PC-9 (cell line): ENCODE measurements at regions not wholly inside any gene's neighbourhood (a gene's known extent, or its start where the extent isn't known, plus 50 kb on each side); places are given as distances from the start of the nearest gene placed in this dataset.

Source experiments
- BruUV-seq: library from RNA; stranded (reverse); fragments of 400-500 nt; replicated peaks from 2 replicates; lab custom pipeline; 2021; lab: Mats Ljungman, UMichigan
- CTCF ChIA-PET: fragments of 300-600 bp; sonication (Branson Sonifier 250); formaldehyde crosslinking; loops from one replicate; lab custom pipeline; 2022; ENCODE audit warnings: antibody characterized with exemption; lab: Charles Lee
- POLR2A ChIA-PET: fragments of 300-600 bp; sonication (Branson Sonifier 250); formaldehyde crosslinking; loops from one replicate; lab custom pipeline; 2022; ENCODE audit warnings: antibody characterized with exemption; ENCODE audit not compliant: unreplicated experiment; lab: Charles Lee
- DNase-seq, 2 experiments: peaks; one replicate each; pipeline versions ENCODE4 v3.0.0 to v3.0.0-alpha.2; 2015 to 2022; ENCODE audit warnings: mixed read lengths in 1 of 2
- H2AFZ ChIP-seq: fragments of 200-600 bp; sonication (generic); 2 replicates; pipeline ENCODE4 v1.8.1; 2017; ENCODE audit warnings: antibody characterized with exemption
- H3F3A ChIP-seq: fragments of 200-600 bp; sonication (generic); 2 replicates; pipeline ENCODE4 v1.8.1; 2017; ENCODE audit warnings: antibody characterized with exemption, mild to moderate bottlenecking, low read depth; ENCODE audit not compliant: insufficient read depth
- H3K27ac ChIP-seq: fragments of 200-600 bp; sonication (generic); 2 replicates; pipeline ENCODE4 v1.6.1; 2016; ENCODE audit warnings: mixed run types
- H3K27me3 ChIP-seq: fragments of 200-600 bp; sonication (generic); 2 replicates; pipeline ENCODE4 v1.6.1; 2016; ENCODE audit warnings: low read depth, mixed run types; ENCODE audit not compliant: insufficient read depth
- H3K36me3 ChIP-seq: fragments of 200-600 bp; sonication (generic); 2 replicates; pipeline ENCODE4 v1.6.1; 2016; ENCODE audit warnings: low read depth, mixed run types
- H3K4me1 ChIP-seq: fragments of 200-600 bp; sonication (generic); replicated peaks from 2 replicates; pipeline ENCODE4 v1.6.1; 2016; ENCODE audit warnings: mixed run types; ENCODE audit not compliant: insufficient read depth
- H3K4me2 ChIP-seq: fragments of 200-600 bp; sonication (generic); 2 replicates; pipeline ENCODE4 v1.6.1; 2017; ENCODE audit warnings: mixed run types
- H3K4me3 ChIP-seq: fragments of 200-600 bp; sonication (generic); 2 replicates; pipeline ENCODE4 v1.6.1; 2016; ENCODE audit warnings: mixed run types
- H3K79me2 ChIP-seq: fragments of 200-600 bp; sonication (generic); 2 replicates; pipeline ENCODE4 v1.6.1; 2017; ENCODE audit warnings: low read depth, mixed run types
- H3K9me2 ChIP-seq: fragments of 200-600 bp; sonication (generic); 2 replicates; pipeline ENCODE4 v1.8.1; 2017; ENCODE audit warnings: mild to moderate bottlenecking; ENCODE audit not compliant: insufficient read depth
- H3K9me3 ChIP-seq: fragments of 200-600 bp; sonication (generic); 2 replicates; pipeline ENCODE4 v1.8.1; 2016; ENCODE audit warnings: low read depth; ENCODE audit not compliant: insufficient read depth
- H4K20me1 ChIP-seq: fragments of 200-600 bp; sonication (generic); 2 replicates; pipeline ENCODE4 v1.8.1; 2017; ENCODE audit not compliant: insufficient read depth
- CTCF ChIP-seq: fragments of 200-600 bp; sonication (generic); conservative IDR thresholded peaks from 2 replicates; pipeline ENCODE4 v1.6.1; 2017; ENCODE audit warnings: mixed run types, antibody characterized with exemption, mild to moderate bottlenecking, moderate library complexity
- EZH2 ChIP-seq: fragments of 200-600 bp; sonication (generic); IDR thresholded peaks from 2 replicates; pipeline ENCODE4 v1.8.0; 2017; ENCODE audit warnings: antibody characterized with exemption, low read depth
- intact Hi-C: fragments of 100-400 bp; cut with micrococcal nuclease; formaldehyde crosslinking; loops from one replicate; pipeline ENCODE4 v1.10.0; 2022; ENCODE audit not compliant: unreplicated experiment

GRCh38 chr20:12528104-12528503 is 480.7 kb upstream of the SPTLC3 start:
- POLR2A ChIA-PET, result no interaction called here
- Histone ChIP-seq H3K9me3 (no peaks in the 10 kb centered on the region), H3K4me3 (no peak overlapping the region), H3K9me2 (no peaks in the 10 kb centered on the region), H3K4me2 (no peak overlapping the region), H4K20me1 (no peaks in the 10 kb centered on the region), H2AFZ (no peak overlapping the region), H3K27me3 (no peaks in the 10 kb centered on the region), H3K79me2 (no peaks in the 10 kb centered on the region), H3K27ac (no peak overlapping the region), H3K4me1 (no peaks in the 10 kb centered on the region), H3K36me3 (no peaks in the 10 kb centered on the region), H3F3A (no peaks in the 10 kb centered on the region)
- BruUV-seq, result no TSS peak
- TF ChIP-seq EZH2, result no peak
- no peak for TF ChIP-seq CTCF
- CTCF ChIA-PET, result no interaction called here
- no peak for DNase-seq
- intact Hi-C loops, result no loop called here

DNA sequence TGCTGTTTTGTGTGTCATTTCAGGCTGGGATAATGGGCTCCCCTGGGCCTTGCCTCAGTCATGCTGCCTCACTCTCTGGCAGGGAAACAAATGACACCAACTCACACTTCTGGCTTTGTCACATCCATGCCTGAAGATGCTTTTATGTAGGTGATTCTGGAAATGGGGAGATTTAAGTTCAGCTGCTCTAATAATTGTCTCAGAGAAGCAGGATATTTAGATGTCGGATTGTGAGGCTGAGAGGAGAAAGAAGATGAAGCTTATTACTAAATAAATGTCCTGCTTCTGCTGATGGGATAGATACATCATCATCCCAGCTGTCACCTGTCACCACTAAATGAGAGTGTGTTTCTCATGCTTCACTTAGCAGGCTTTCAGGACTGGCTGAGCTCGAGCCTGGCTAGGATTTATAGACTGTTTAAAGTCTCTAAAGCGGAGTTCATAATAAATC is 480.2 kb upstream of the SPTLC3 start:
- DNase-seq, result no peak
- no TSS peak for BruUV-seq
- ChIA-PET POLR2A (no interaction called here), CTCF (no interaction called here)
- H3K79me2 ChIP-seq, result no peaks in the 10 kb centered on the region
- H4K20me1 ChIP-seq, result no peaks in the 10 kb centered on the region
- no peak overlapping the region for H3K4me3 ChIP-seq
- H2AFZ ChIP-seq, result no peak overlapping the region
- H3K36me3 ChIP-seq, result no peaks in the 10 kb centered on the region
- H3K4me1 ChIP-seq, result no peaks in the 10 kb centered on the region
- intact Hi-C loops, result no loop called here
- H3K9me3 ChIP-seq, result no peaks in the 10 kb centered on the region
- H3K4me2 ChIP-seq, result no peak overlapping the region
- H3K27ac ChIP-seq, result no peak overlapping the region
- H3K9me2 ChIP-seq, result no peaks in the 10 kb centered on the region
- TF ChIP-seq EZH2 (no peak), CTCF (no peak)
- H3K27me3 ChIP-seq, result no peaks in the 10 kb centered on the region
- H3F3A ChIP-seq, result no peaks in the 10 kb centered on the region

DNA sequence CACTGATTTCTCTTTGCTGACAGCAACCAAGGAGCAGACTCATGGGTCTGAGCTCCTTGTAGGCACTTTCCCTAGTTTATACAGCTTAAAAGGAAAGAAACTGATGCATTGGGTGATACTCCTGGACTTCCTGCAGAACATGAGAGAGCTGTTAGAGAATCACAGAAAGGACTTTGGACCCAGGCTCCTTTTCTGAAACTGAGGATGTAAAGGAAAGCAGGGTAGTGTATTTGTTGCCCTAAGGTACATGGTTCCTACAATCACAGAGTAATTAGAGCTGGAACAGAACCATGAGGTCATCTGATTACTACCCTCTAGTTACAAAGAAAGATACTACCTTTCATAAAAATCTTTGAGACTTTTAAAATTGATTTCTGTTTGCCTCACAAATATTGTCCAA is 477.1 kb upstream of the SPTLC3 start:
- H3K9me2 ChIP-seq, result no peaks in the 10 kb centered on the region
- H3K36me3 ChIP-seq, result no peaks in the 10 kb centered on the region
- BruUV-seq, result no TSS peak
- H3K4me3 ChIP-seq, result no peak overlapping the region
- no peak for DNase-seq
- ChIA-PET CTCF (no interaction called here), POLR2A (no interaction called here)
- H3K4me1 ChIP-seq, result no peaks in the 10 kb centered on the region
- no peak overlapping the region for H2AFZ ChIP-seq
- H3K79me2 ChIP-seq, result no peaks in the 10 kb centered on the region
- H3F3A ChIP-seq, result no peaks in the 10 kb centered on the region
- no peak overlapping the region for H3K4me2 ChIP-seq
- H4K20me1 ChIP-seq, result no peaks in the 10 kb centered on the region
- TF ChIP-seq CTCF (no peak), EZH2 (no peak)
- H3K9me3 ChIP-seq, result no peaks in the 10 kb centered on the region
- intact Hi-C loops, result no loop called here
- H3K27ac ChIP-seq, result no peak overlapping the region
- no peaks in the 10 kb centered on the region for H3K27me3 ChIP-seq
